ENCODE measurements at regions not wholly inside any gene's neighbourhood (a gene's known extent, or its start where the extent isn't known, plus 50 kb on each side); places are given as distances from the start of the nearest gene placed in this dataset.

- TF ChIP-seq, protein P1, sequence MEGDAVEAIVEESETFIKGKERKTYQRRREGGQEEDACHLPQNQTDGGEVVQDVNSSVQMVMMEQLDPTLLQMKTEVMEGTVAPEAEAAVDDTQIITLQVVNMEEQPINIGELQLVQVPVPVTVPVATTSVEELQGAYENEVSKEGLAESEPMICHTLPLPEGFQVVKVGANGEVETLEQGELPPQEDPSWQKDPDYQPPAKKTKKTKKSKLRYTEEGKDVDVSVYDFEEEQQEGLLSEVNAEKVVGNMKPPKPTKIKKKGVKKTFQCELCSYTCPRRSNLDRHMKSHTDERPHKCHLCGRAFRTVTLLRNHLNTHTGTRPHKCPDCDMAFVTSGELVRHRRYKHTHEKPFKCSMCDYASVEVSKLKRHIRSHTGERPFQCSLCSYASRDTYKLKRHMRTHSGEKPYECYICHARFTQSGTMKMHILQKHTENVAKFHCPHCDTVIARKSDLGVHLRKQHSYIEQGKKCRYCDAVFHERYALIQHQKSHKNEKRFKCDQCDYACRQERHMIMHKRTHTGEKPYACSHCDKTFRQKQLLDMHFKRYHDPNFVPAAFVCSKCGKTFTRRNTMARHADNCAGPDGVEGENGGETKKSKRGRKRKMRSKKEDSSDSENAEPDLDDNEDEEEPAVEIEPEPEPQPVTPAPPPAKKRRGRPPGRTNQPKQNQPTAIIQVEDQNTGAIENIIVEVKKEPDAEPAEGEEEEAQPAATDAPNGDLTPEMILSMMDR (IDR thresholded peaks at IDR 0.05), result no peak
- TF ChIP-seq POLR2A (IDR thresholded peaks at IDR 0.05), result no peak
- no peak for TF ChIP-seq EP300 (IDR thresholded peaks at IDR 0.05)
Measured at GRCh38 chrY:8741343-8742069, 595.8 kb upstream of the TSPY4 start.

Measured in stomach (tissue), 4 donors.